ENCODE measurements at regions not wholly inside any gene's neighbourhood (a gene's known extent, or its start where the extent isn't known, plus 50 kb on each side); places are given as distances from the start of the nearest gene placed in this dataset.

DNA sequence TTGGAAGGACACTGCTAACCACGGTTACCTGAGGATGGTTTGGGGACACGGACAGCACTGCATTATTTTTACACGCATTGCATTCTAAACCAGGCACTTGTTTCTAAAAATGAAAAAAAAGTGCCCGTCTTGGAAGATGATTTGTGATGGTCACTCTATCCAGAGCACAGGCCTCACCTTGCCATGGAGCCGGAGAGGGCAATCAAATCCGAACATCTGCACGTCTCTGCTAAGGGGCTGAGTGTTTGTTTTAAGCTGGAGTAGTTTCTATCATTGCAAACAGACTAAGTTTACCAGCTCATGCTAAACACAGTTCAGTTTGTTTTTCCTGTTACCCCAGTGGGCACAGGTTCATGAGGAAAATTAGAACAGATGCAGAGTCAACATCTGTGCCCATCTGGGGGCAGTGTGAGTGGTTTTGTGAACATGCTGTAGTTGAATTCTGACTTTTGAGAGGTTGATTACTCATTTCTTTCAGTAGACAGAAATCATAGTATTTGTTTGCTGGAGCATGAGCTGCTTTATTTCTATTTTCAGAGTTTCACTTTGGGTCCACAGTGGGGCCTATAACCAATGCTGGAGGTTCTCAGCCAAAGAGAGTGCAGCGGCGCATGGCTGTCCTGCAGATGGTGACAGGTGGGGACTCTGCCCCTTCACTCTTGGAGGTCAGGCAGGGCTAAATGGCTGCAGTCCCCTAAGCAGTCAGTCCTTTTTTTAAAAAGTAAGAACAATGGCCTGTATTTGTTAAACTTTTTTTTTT lies 65.4 kb upstream of the ENPP6 start:
- Histone ChIP-seq H3K4me1 (peaks cover 17 to 30% (median 27%) of the 10 kb centered on the region in 4 donors), H3K27ac (peak overlapping the region; percentile 11 to 78 (median 70)), H3K4me3 (peak overlapping the region in 1 of 4 donors; percentile 42), H3K9me3 (no peaks in the 10 kb centered on the region), H3K27me3 (no peaks in the 10 kb centered on the region), H3K36me3 (no peaks in the 10 kb centered on the region)
- ATAC-seq (ENCODE audit: low FRiP score in 2 of 2) (no peak), DNase-seq (no peak)
- TF ChIP-seq EP300 (IDR thresholded peaks at IDR 0.05) (no peak), POLR2A (IDR thresholded peaks at IDR 0.05) (no peak), POLR2AphosphoS5 (IDR thresholded peaks at IDR 0.05) (no peak)
- TF ChIP-seq, protein P1, sequence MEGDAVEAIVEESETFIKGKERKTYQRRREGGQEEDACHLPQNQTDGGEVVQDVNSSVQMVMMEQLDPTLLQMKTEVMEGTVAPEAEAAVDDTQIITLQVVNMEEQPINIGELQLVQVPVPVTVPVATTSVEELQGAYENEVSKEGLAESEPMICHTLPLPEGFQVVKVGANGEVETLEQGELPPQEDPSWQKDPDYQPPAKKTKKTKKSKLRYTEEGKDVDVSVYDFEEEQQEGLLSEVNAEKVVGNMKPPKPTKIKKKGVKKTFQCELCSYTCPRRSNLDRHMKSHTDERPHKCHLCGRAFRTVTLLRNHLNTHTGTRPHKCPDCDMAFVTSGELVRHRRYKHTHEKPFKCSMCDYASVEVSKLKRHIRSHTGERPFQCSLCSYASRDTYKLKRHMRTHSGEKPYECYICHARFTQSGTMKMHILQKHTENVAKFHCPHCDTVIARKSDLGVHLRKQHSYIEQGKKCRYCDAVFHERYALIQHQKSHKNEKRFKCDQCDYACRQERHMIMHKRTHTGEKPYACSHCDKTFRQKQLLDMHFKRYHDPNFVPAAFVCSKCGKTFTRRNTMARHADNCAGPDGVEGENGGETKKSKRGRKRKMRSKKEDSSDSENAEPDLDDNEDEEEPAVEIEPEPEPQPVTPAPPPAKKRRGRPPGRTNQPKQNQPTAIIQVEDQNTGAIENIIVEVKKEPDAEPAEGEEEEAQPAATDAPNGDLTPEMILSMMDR (IDR thresholded peaks at IDR 0.05), result no peak
- 73 to 84% methylated on average over 9 of the region's 9 CpGs for WGBS, 2 donors

DNA sequence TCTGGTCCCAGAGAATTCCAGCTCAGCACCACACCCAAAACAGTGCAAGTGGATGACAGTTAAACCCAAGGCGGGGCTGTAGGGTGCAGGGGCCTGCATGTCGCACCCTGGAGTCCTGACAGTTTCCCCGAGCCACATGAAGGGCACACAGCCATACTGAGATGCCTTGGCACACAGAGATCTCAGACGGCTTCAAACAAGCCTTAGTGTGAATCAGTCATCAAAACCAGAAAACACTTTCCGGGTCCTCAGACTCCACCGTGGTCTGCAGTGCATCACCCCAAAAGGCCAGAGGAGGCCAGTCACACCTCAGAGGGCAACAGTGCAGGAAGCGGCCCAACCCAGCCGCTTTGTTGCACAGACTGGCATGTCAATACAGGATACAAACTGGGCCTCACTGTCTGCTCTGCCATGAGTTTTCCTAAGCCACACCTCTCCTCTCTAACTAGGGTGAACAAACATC lies 64.6 kb upstream of the ENPP6 start:
- H3K27me3 ChIP-seq, result no peaks in the 10 kb centered on the region
- no peaks in the 10 kb centered on the region for H3K36me3 ChIP-seq
- H3K9me3 ChIP-seq, result no peaks in the 10 kb centered on the region
- H3K27ac ChIP-seq, result peak overlapping the region; percentile 42 to 75 (median 70)
- peaks cover 12 to 30% (median 27%) of the 10 kb centered on the region in 4 donors for H3K4me1 ChIP-seq
- ATAC-seq (ENCODE audit: low FRiP score in 2 of 2), result peak; percentile 53 to 83
- WGBS, 2 donors, result 33 to 48% methylated on average over 5 to 7 of the region's 8 CpGs
- DNase-seq, result peak in 1 of 2 donors; percentile 68
- TF ChIP-seq EP300 (IDR thresholded peaks at IDR 0.05) (no peak), POLR2AphosphoS5 (IDR thresholded peaks at IDR 0.05) (no peak), POLR2A (IDR thresholded peaks at IDR 0.05) (no peak)
- TF ChIP-seq, protein P1 (IDR thresholded peaks at IDR 0.05), result peak in 4 of 6 experiments; percentile 12 to 57 (median 36)
- no peak overlapping the region for H3K4me3 ChIP-seq

DNA sequence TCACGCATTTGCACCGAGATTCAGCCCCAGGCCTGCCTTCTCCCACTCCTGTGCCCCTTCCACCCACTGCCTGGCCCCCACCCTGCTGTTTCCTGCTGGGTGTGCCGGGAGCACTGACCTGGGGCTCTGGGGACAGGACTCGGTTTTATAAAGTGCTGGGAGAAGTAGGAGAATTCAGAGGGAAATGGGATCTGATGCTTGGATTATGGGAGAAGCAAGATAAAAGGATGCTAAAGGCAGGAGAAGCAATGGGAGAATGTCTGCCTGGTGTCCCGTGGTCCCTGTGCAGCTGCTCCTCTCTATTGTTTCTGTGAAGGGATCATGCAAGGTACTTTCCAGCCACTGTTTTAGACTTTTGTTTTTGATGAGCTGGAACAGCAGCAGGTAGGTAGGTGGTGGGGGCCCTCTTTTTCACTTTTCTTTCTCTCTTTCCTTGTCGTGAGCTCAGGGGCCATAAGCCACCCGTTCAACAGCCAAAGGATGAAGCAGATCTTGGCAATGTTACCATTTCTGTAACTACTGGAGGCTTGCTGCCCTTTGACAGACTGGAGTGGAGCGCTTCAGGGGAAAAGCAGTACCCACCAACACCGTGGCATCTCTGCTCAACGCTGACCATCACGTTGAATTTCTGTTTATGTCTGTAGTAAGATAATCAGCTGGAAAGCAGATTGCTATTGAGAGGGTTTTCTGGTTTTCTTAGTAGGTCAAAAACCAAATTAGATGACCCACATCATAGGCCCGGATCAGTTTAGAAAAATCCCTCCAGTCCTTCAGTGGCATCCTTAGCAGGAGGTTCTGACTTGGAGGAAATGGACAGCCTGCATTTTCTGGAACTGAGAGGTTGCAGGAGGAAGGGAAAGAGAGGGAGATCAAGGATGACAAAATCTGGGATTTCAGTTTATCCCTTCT lies 63.8 kb upstream of the ENPP6 start:
- 68 to 80% methylated on average over 12 of the region's 12 CpGs for WGBS, 2 donors
- peak overlapping the region; percentile 42 to 75 (median 70) for H3K27ac ChIP-seq
- DNase-seq, result no peak
- no peaks in the 10 kb centered on the region for H3K36me3 ChIP-seq
- H3K4me3 ChIP-seq, result no peak overlapping the region
- TF ChIP-seq POLR2AphosphoS5 (IDR thresholded peaks at IDR 0.05), result no peak
- no peak for TF ChIP-seq POLR2A (IDR thresholded peaks at IDR 0.05)
- TF ChIP-seq EP300 (IDR thresholded peaks at IDR 0.05), result no peak
- TF ChIP-seq, protein P1 (IDR thresholded peaks at IDR 0.05), result no peak
- H3K27me3 ChIP-seq, result no peaks in the 10 kb centered on the region
- H3K4me1 ChIP-seq, result peaks cover 12 to 30% (median 27%) of the 10 kb centered on the region in 4 donors
- H3K9me3 ChIP-seq, result no peaks in the 10 kb centered on the region
- ATAC-seq (ENCODE audit: low FRiP score in 2 of 2), result no peak

DNA sequence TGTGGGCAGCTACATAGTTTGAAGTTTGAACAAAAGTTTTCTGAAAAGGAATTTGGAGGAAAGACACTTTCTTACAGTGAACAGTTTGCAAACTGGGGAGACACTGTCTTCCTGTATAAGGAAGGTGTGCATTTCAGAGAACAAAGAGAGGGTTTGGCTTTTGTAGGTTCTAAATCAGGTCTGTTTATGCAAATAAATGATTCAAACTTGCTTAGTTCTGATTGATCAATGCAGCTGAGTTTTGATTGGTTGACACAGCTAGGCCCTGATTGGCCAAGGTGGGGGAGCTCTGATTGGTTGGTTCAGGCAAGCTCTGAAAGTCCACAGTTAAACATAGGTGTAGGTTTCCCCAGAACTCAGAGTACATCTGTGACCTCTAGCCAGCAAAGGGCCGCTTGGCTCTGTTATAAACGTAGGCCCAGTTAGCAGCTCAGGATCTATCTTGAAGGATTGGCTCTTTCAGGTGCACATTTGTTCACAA lies 63.0 kb upstream of the ENPP6 start:
- H3K4me3 ChIP-seq, result no peak overlapping the region
- no peaks in the 10 kb centered on the region for H3K9me3 ChIP-seq
- H3K27me3 ChIP-seq, result no peaks in the 10 kb centered on the region
- ATAC-seq (ENCODE audit: low FRiP score in 2 of 2) (no peak), DNase-seq (no peak)
- H3K27ac ChIP-seq, result no peak overlapping the region
- H3K36me3 ChIP-seq, result no peaks in the 10 kb centered on the region
- TF ChIP-seq POLR2AphosphoS5 (IDR thresholded peaks at IDR 0.05) (no peak), EP300 (IDR thresholded peaks at IDR 0.05) (no peak), POLR2A (IDR thresholded peaks at IDR 0.05) (no peak)
- TF ChIP-seq, protein P1 (IDR thresholded peaks at IDR 0.05), result no peak
- WGBS, 2 donors, result 95% methylated on average over 2 of the region's 2 CpGs
- H3K4me1 ChIP-seq, result peaks cover 12 to 33% (median 28%) of the 10 kb centered on the region in 4 donors
